ENCODE measurements at regions not wholly inside any gene's neighbourhood (a gene's known extent, or its start where the extent isn't known, plus 50 kb on each side); places are given as distances from the start of the nearest gene placed in this dataset.

DNA sequence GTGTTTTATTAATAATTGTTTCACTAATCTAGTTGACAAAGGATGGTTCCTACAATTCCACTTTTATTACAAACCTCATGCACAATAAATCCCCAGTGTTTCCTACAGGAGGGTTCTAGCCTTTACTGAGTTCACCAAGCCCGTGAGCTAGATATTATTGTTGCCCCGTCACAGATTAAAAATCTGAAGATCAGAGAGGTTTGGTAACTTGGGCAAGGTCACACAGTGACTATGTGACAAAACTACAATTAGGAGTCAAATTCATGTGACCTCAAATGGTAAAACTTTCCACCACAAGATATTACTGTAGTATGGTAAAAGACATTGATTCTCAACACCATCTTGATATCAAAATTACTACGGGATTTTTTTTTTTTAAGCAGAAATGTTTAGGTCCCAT is 124.6 kb downstream of the BTC start:
- in situ Hi-C loops (cut with MboI; ENCODE audit: low sequenced_read_pairs) = loop anchor here (25.0 kb wide), 1 partner anchor 132 kb away; no protein-coding TSS in a partner anchor

DNA sequence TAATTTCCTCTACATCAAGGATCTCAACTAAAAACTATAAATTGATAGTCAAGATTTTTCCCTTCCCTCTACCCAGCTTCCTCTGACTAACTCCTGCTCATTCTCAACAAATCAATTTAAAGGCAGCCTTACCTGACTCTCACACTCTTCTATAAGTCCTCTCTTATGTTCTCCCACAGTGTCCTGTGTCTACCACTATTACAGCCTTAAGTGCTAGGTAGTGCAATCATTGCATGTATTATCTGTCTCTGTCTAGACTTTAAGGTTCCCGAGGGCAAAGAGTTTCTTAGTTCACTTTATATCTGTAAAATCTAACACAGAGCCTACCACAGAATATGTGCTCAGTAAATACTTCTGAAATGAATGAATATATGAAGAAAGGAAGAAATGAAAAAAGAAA is 123.7 kb downstream of the BTC start:
- in situ Hi-C loops (cut with MboI; ENCODE audit: low sequenced_read_pairs) = loop anchor here (25.0 kb wide), 1 partner anchor 133 kb away; no protein-coding TSS in a partner anchor

DNA sequence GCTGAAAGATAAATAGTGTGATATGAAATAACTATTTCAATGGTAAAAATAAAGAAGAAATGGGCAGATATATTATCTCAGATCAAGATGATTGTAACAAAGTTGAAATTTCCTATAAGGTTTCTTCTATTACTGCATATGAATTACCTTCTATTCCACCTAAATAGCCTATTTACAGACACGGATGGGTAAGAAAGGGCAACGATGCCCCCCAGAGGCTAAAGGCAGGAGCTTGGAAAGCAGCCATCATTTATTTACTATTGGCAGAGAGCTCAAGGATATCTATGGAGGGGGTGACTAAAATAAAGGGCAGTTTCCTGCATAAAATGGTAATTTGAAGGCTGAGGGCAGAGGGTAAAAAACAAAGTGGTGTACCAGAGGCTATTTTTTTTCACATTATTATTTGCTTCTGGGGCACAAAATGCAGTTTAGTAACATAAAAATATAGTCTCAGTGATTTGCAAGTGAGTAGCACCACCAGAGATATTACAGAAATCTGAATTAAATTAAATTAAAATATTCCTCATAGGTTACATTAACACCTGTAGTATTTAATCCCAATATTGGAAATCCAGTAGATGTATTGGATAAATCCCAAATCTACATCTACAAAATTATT is 123.1 kb downstream of the BTC start:
- in situ Hi-C loops (cut with MboI; ENCODE audit: low sequenced_read_pairs) = loop anchor here (25.0 kb wide), 1 partner anchor 134 kb away; no protein-coding TSS in a partner anchor

DNA sequence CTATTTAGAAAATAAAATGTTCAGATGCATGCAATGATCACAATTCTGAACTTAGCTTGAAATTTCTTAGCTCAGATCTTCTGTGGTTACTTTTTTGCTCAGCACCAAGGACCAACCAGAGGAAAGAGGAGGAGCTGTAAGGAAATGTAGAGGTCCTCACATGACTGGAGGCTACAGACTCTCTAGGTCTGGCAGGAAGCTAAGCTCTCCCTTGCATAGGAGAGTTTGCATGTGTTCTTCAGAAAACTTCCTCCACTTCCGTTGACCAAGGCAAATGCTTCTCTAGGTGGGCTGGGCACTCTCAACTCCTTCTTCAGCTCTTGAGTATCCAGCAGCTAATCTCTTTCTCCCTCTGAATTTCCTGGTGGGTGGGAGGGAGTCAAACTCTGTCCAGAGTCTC is 119.6 kb downstream of the BTC start:
- in situ Hi-C loops (cut with MboI; ENCODE audit: low sequenced_read_pairs) = loop anchor here (25.0 kb wide), 1 partner anchor 137 kb away; no protein-coding TSS in a partner anchor

DNA sequence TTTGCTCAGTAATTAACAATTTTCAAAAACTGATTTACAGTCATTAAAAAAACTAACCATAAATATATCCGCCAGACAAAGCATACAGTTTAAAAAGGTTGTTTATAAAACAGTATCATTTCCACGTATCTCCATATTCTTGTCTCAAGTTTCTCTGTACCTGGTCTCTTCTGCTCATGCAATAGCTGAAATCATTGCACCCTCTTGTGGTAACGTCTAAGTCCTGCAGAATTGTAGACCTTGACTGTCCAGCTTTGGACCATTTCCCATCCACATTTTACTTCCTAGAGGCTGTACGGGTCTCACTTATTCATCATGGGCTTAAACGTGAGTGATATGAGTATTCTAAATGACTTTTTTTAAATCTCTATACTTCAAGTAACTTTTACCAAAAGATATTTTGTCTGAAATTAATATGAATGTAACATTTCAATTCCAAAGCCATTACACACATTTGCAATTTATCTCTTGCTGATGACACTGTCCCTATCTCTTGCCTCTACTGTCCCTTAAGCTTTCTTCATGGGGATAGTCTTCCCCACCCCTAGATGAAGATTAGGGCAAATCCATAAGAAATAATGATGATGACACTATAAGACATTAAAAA is 118.5 kb downstream of the BTC start:
- in situ Hi-C loops (cut with MboI; ENCODE audit: low sequenced_read_pairs) = no loop called here

DNA sequence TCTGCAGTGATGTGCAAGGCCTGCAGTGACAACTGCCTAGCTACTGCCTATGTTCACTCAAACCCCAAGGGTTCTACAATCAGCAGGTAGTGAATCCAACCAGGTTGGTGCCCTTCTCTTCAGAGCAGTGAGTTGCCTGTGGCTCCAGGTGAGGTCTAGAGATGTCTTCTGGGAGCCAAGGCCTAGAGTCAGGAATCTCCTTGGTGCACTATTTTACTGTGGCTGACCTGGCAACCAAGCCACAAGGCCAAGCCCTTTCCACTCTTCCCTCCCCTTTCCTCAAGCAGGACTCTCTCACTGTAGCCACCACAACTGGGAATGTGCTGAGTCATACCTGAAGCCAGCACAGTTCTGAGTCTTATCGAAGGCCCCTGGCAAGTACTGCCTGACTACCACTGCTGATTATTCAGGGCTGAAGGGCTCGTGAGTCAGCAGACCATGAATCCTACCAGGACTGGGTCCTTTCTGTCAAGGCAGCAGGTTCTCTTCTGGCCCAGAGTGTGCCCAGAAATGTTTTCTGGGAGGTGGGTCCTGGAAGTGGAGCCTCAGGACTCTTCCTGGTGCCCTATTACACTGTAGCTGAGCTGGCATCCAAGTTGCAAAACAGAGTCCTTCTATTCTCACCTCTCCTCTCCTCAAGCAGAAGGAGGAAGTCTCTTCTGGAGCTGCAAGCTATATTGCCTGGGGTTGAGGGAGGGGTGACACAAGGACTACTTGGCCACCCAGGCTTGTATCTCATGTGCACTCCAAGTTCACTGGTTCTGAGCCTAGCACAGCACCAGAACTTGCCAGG is 111.6 kb downstream of the BTC start:
- in situ Hi-C loops (cut with MboI; ENCODE audit: low sequenced_read_pairs) = no loop called here

DNA sequence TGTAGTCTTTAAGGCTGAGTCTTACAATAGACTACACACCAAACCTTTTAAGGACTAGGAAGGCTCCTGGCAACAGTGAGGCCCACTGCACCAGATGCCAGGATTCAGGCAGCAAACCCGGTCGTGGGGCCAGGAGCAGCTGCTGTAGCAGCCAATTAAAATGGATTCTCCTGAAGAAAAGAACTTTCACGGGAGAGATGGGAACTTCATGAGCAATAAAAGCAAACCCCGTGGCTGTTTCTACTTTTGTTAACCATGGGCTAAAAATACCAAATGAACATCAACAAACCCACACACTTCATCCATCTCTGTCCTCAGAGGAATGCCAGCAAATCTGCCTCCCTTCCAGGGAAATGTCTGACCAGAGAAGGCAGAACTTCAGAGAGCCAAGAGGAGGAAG is 101.4 kb downstream of the BTC start:
- in situ Hi-C loops (cut with MboI; ENCODE audit: low sequenced_read_pairs) = no loop called here
